GM19043 (cell line): ENCODE measurements at regions not wholly inside any gene's neighbourhood (a gene's known extent, or its start where the extent isn't known, plus 50 kb on each side); places are given as distances from the start of the nearest gene placed in this dataset.

Experiments
- ATAC-seq: cut with Tn5 transposase; IDR thresholded peaks from one replicate; pipeline ENCODE4 v1.9.1; 2021; ENCODE audit warnings: low read depth; ENCODE audit not compliant: unreplicated experiment

- ATAC-seq, result no peak
Observed at GRCh38 chr17:68749349-68750207, 148.4 kb upstream of the FAM20A start.

GRCh38 chr17:68748381-68748780 lies 147.2 kb upstream of the FAM20A start:
- ATAC-seq, result no peak

GRCh38 chr17:68740555-68741447 lies 139.6 kb upstream of the FAM20A start:
- no peak for ATAC-seq

- ATAC-seq, result no peak
Observed at GRCh38 chr17:68737761-68738443, 136.7 kb upstream of the FAM20A start.

GRCh38 chr17:68734931-68735330 lies 133.8 kb upstream of the FAM20A start:
- no peak for ATAC-seq

GRCh38 chr17:68734187-68734900 lies 133.2 kb upstream of the FAM20A start:
- no peak for ATAC-seq

- ATAC-seq, result no peak
Observed at GRCh38 chr17:68733241-68734176, 132.3 kb upstream of the FAM20A start.

GRCh38 chr17:68732301-68732749 lies 131.2 kb upstream of the FAM20A start:
- no peak for ATAC-seq

- ATAC-seq, result no peak
Observed at GRCh38 chr17:68731465-68731864, 130.3 kb upstream of the FAM20A start.

- no peak for ATAC-seq
Observed at GRCh38 chr17:68719431-68719830, 118.3 kb upstream of the FAM20A start.

- no peak for ATAC-seq
Observed at GRCh38 chr17:68718926-68719325, 117.8 kb upstream of the FAM20A start.

GRCh38 chr17:68718465-68718864 lies 117.3 kb upstream of the FAM20A start:
- ATAC-seq, result no peak

- ATAC-seq, result no peak
Observed at GRCh38 chr17:68714676-68715075, 113.5 kb upstream of the FAM20A start.

GRCh38 chr17:68711858-68712257 lies 110.7 kb upstream of the FAM20A start:
- no peak for ATAC-seq

- no peak for ATAC-seq
Observed at GRCh38 chr17:68710976-68711375, 109.8 kb upstream of the FAM20A start.

GRCh38 chr17:68710035-68710780 lies 109.0 kb upstream of the FAM20A start:
- ATAC-seq, result no peak

- ATAC-seq, result no peak
Observed at GRCh38 chr17:68709461-68709860, 108.3 kb upstream of the FAM20A start.

GRCh38 chr17:68707031-68707430 lies 105.9 kb upstream of the FAM20A start:
- no peak for ATAC-seq
